Vagina (tissue), 2 donors: ENCODE measurements at regions not wholly inside any gene's neighbourhood (a gene's known extent, or its start where the extent isn't known, plus 50 kb on each side); places are given as distances from the start of the nearest gene placed in this dataset.

ENCODE experiments used
- DNase-seq, 2 donors: peaks; one replicate each; pipeline ENCODE4 v3.0.0-alpha.2; 2017; ENCODE audit errors: extremely low spot score in 2 of 2
- H3K27ac ChIP-seq: fragments of 200-600 bp; sonication (generic); one replicate; pipeline ENCODE4 v1.5.1; 2019
- H3K27me3 ChIP-seq: fragments of 200-600 bp; sonication (generic); one replicate; pipeline ENCODE4 v1.5.1; 2019
- H3K36me3 ChIP-seq, 2 donors: fragments of 200-600 bp; sonication (generic); one replicate each; pipeline ENCODE4 v1.5.1; 2017 to 2019
- H3K4me1 ChIP-seq: fragments of 200-600 bp; sonication (generic); one replicate; pipeline ENCODE4 v1.5.1; 2019
- H3K4me3 ChIP-seq, 2 donors: fragments of 200-600 bp; sonication (generic); 1 replicate in 1 of 2; 2 replicates in 1 of 2; pipeline ENCODE4 v1.5.1; 2016 to 2019
- H3K9me3 ChIP-seq: fragments of 200-600 bp; sonication (generic); one replicate; pipeline ENCODE4 v1.5.1; 2019
- CTCF ChIP-seq, 3 experiments: fragments of 450-650 bp in 2 of 3; fragments of 200-600 bp in 1 of 3; sonication (generic) in 1 of 3; IDR thresholded peaks; one replicate each; pipeline ENCODE4 v1.5.1; 2017 to 2019; ENCODE audit warnings: antibody characterized with exemption in 3 of 3, mild to moderate bottlenecking in 2 of 3, moderate library complexity in 2 of 3
- POLR2A ChIP-seq, 2 donors: fragments of 450-650 bp; IDR thresholded peaks; one replicate each; pipeline ENCODE4 v1.6.1; 2017; ENCODE audit warnings: antibody characterized with exemption in 2 of 2, mild to moderate bottlenecking in 2 of 2, moderate library complexity in 2 of 2
- POLR2AphosphoS5 ChIP-seq, 2 donors: sonication (generic); formaldehyde crosslinking; IDR thresholded peaks; one replicate each; pipeline ENCODE4 v1.9.0; 2017; ENCODE audit warnings: antibody characterized with exemption in 2 of 2, mild to moderate bottlenecking in 2 of 2, low read depth in 1 of 2; ENCODE audit not compliant: insufficient read depth in 1 of 2
- intact Hi-C: fragments of 100-400 bp; cut with DNase I; formaldehyde crosslinking; loops from one replicate; pipeline ENCODE4 v1.15.1; 2023

- intact Hi-C loops: no loop called here
- Histone ChIP-seq H3K27ac (no peak overlapping the region), H3K4me3 (no peak overlapping the region), H3K27me3 (peaks cover 3% of the 10 kb centered on the region), H3K4me1 (no peaks in the 10 kb centered on the region), H3K9me3 (no peaks in the 10 kb centered on the region), H3K36me3 (no peaks in the 10 kb centered on the region)
- DNase-seq: no peak
- no peak for TF ChIP-seq CTCF (IDR thresholded peaks at IDR 0.05)
- TF ChIP-seq POLR2A (IDR thresholded peaks at IDR 0.05): no peak
- no peak for TF ChIP-seq POLR2AphosphoS5 (IDR thresholded peaks at IDR 0.05; ENCODE audit: insufficient read depth in 1 of 2, low read depth in 1 of 2)
Observed at GRCh38 chrX:42886519-42886918, 108.6 kb upstream of the PPP1R2C start.

- Histone ChIP-seq H3K4me1 (no peaks in the 10 kb centered on the region), H3K27ac (no peak overlapping the region), H3K4me3 (no peak overlapping the region), H3K36me3 (no peaks in the 10 kb centered on the region), H3K27me3 (no peaks in the 10 kb centered on the region), H3K9me3 (no peaks in the 10 kb centered on the region)
- intact Hi-C loops: no loop called here
- no peak for DNase-seq
- TF ChIP-seq POLR2A (IDR thresholded peaks at IDR 0.05): no peak
- TF ChIP-seq CTCF (IDR thresholded peaks at IDR 0.05): no peak
- TF ChIP-seq POLR2AphosphoS5 (IDR thresholded peaks at IDR 0.05; ENCODE audit: insufficient read depth in 1 of 2, low read depth in 1 of 2): no peak
Observed at GRCh38 chrX:42900947-42901346, 123.0 kb upstream of the PPP1R2C start.

- no peak for DNase-seq
- H3K4me3 ChIP-seq: no peak overlapping the region
- no peaks in the 10 kb centered on the region for H3K9me3 ChIP-seq
- no peak overlapping the region for H3K27ac ChIP-seq
- no peaks in the 10 kb centered on the region for H3K4me1 ChIP-seq
- TF ChIP-seq POLR2A (IDR thresholded peaks at IDR 0.05) (no peak), POLR2AphosphoS5 (IDR thresholded peaks at IDR 0.05; ENCODE audit: insufficient read depth in 1 of 2, low read depth in 1 of 2) (no peak), CTCF (IDR thresholded peaks at IDR 0.05) (no peak)
- intact Hi-C loops: no loop called here
- H3K36me3 ChIP-seq: no peaks in the 10 kb centered on the region
- H3K27me3 ChIP-seq: no peaks in the 10 kb centered on the region
Observed at GRCh38 chrX:42902513-42902912, 124.5 kb upstream of the PPP1R2C start.

- Histone ChIP-seq H3K9me3 (no peaks in the 10 kb centered on the region), H3K36me3 (no peaks in the 10 kb centered on the region), H3K4me1 (no peaks in the 10 kb centered on the region), H3K27me3 (no peaks in the 10 kb centered on the region), H3K27ac (no peak overlapping the region), H3K4me3 (no peak overlapping the region)
- no peak for DNase-seq
- intact Hi-C loops: no loop called here
- TF ChIP-seq POLR2AphosphoS5 (IDR thresholded peaks at IDR 0.05; ENCODE audit: insufficient read depth in 1 of 2, low read depth in 1 of 2) (no peak), CTCF (IDR thresholded peaks at IDR 0.05) (no peak), POLR2A (IDR thresholded peaks at IDR 0.05) (no peak)
Observed at GRCh38 chrX:42920752-42921151, 142.8 kb upstream of the PPP1R2C start.

- no peak overlapping the region for H3K27ac ChIP-seq
- no peaks in the 10 kb centered on the region for H3K36me3 ChIP-seq
- H3K27me3 ChIP-seq: no peaks in the 10 kb centered on the region
- TF ChIP-seq CTCF (IDR thresholded peaks at IDR 0.05) (no peak), POLR2AphosphoS5 (IDR thresholded peaks at IDR 0.05; ENCODE audit: insufficient read depth in 1 of 2, low read depth in 1 of 2) (no peak), POLR2A (IDR thresholded peaks at IDR 0.05) (no peak)
- no peak for DNase-seq
- H3K9me3 ChIP-seq: no peaks in the 10 kb centered on the region
- intact Hi-C loops: no loop called here
- no peak overlapping the region for H3K4me3 ChIP-seq
- no peaks in the 10 kb centered on the region for H3K4me1 ChIP-seq
Observed at GRCh38 chrX:42930071-42930470, 152.1 kb upstream of the PPP1R2C start.
